Mammary epithelial cell (primary cell): ENCODE measurements at regions not wholly inside any gene's neighbourhood (a gene's known extent, or its start where the extent isn't known, plus 50 kb on each side); places are given as distances from the start of the nearest gene placed in this dataset.

Source experiments
- CTCF ChIP-seq, 2 donors: IDR thresholded peaks in 1 of 2; conservative IDR thresholded peaks in 1 of 2; 2 replicates each; pipeline ENCODE4 v1.5.1; 2011 to 2012; ENCODE audit warnings: inconsistent platforms in 2 of 2, low read length in 2 of 2, mild to moderate bottlenecking in 2 of 2, control low read depth in 1 of 2, low read depth in 1 of 2; ENCODE audit not compliant: insufficient read depth in 1 of 2; ENCODE audit errors: extremely low read depth in 1 of 2
- EZH2 ChIP-seq: IDR thresholded peaks from 2 replicates; pipeline ENCODE4 v1.6.1; 2012; ENCODE audit warnings: low read length, inconsistent platforms, borderline replicate concordance

- TF ChIP-seq CTCF (conservative IDR thresholded peaks at IDR 0.05 in 1 of 2, IDR thresholded peaks at IDR 0.05 in 1 of 2; ENCODE audit: extremely low read depth in 1 of 2, insufficient read depth in 1 of 2, low read depth in 1 of 2, low read length in 2 of 2) (peak in 1 of 2 donors; percentile 28), EZH2 (no peak)
These were observed 116.8 kb downstream of the MACIR start for GRCh38 chr5:103375350-103375749.
